Heart left ventricle (tissue), 13 donors: ENCODE measurements at regions not wholly inside any gene's neighbourhood (a gene's known extent, or its start where the extent isn't known, plus 50 kb on each side); places are given as distances from the start of the nearest gene placed in this dataset.
"Not testable (repeated sequence)": the region's sequence is repeated elsewhere in the genome, so short reads cannot be mapped to it uniquely, and the experiment has no call there.

Experiments
- CTCF ChIP-seq, 12 donors: fragments of 200-600 bp; sonication (generic) in 4 of 12; IDR thresholded peaks; one replicate each; pipeline versions ENCODE4 v1.5.0 to v1.8.0; 2018 to 2022; ENCODE audit warnings: antibody characterized with exemption in 12 of 12, mild to moderate bottlenecking in 5 of 12
- POLR2A ChIP-seq, 2 donors: fragments of 450-650 bp; IDR thresholded peaks; one replicate each; pipeline ENCODE4 v1.6.1; 2017; ENCODE audit warnings: antibody characterized with exemption in 2 of 2, mild to moderate bottlenecking in 2 of 2, moderate library complexity in 2 of 2
- donor health status: ischemic (EF 13 %, LVEDD 7.1; RV severe dilation, severe dysfunction).
- donor health status: DM: no; HTN: yes; CAD: no.
- donor health status: DM: no; HTN: no; CAD: no.
- donor health status: ischemic (EF 25% LVEDD 6.9; RV normal size, moderate dysfunction).
- donor health status: ischemic (EF 25% LVEDD 5.7; RV mildly dilated, moderate dysfunction).
- donor health status: ischemic (EF 35%, LVEDD 5.7; RV mildly dilated, moderate dysfunction).
- donor health status: nonischemic (EF 11% LVEDD 7.7; RV severe dilation, severe dysfunction).
- donor health status: DM: yes; HTN: yes; CAD: no.
- donor health status: PGD.
- donor health status: ischemic (EF 29% LVEDD 5.4; RV normal size, mild dysfunction).
- donor health status: nonischemic (EF 23%, LVEDD 6.1; RV moderate dilation, normal function).

- TF ChIP-seq CTCF, POLR2A (IDR thresholded peaks at IDR 0.05): not testable (repeated sequence)
Measured at GRCh38 chr22:16722564-16722963, 102.6 kb downstream of the XKR3 start.
